ENCODE measurements at regions not wholly inside any gene's neighbourhood (a gene's known extent, or its start where the extent isn't known, plus 50 kb on each side); places are given as distances from the start of the nearest gene placed in this dataset.

- Histone ChIP-seq H3K36me3 (replicated peaks in 1 of 2; ENCODE audit: control insufficient read depth in 1 of 2, insufficient read depth in 2 of 2, low read length in 2 of 2) (no peaks in the 10 kb centered on the region), H3K9ac (ENCODE audit: insufficient read depth, low read depth, low read length) (no peak overlapping the region), H3K27me3 (ENCODE audit: control insufficient read depth in 1 of 2, insufficient read depth in 2 of 2, low read length in 2 of 2) (0 out of 5 replicates have a peak, but pooled peaks cover 0 to 11% of the 10 kb centered on the region in 2 experiments), H2AFZ (ENCODE audit: low read length) (no peak overlapping the region), H3K4me2 (ENCODE audit: low read depth, low read length) (no peak overlapping the region), H3K27ac (ENCODE audit: extremely low read length, insufficient read depth, low read length) (no peak overlapping the region), H3K4me1 (ENCODE audit: insufficient read depth, low read length) (peaks cover under 1% of the 10 kb centered on the region; the same call in 1 of the 2 replicates), H4K20me1 (ENCODE audit: insufficient read depth, low read length) (no peaks in the 10 kb centered on the region), H3K79me2 (ENCODE audit: insufficient read depth, low read length) (no peaks in the 10 kb centered on the region), H3K9me3 (ENCODE audit: low read length) (no peaks in the 10 kb centered on the region), H3K4me3 (replicated peaks in 1 of 3; ENCODE audit: insufficient read depth in 1 of 3, low read depth in 2 of 3, low read length in 3 of 3) (no peak overlapping the region)
- FAIRE-seq (no peak), DNase-seq (ENCODE audit: low spot score) (no peak), ATAC-seq (no peak)
- ChIA-PET CTCF (ENCODE audit: low intra/inter-chr PET ratio, low total read pairs) (no interaction called here), POLR2A (no interaction called here)
- in situ Hi-C loops (cut with HindIII; ENCODE audit: extremely low pct_ligation_motif_present, low pct_unique_long_range_greater_than_20kb), result no loop called here
- WGBS (ENCODE audit: low lambda C conversion rate), result 7% methylated on average over 6 of the region's 6 CpGs
- no TSS peak for BruUV-seq (replicated peaks)
- TF ChIP-seq ZBTB43 (CRISPR knock-in tag; conservative IDR thresholded peaks at IDR 0.05) (no peak), CREB1 (IDR thresholded peaks at IDR 0.05) (peak; percentile 24; the same call in 1 of the 2 replicates), CREB1 (CRISPR knock-in tag; IDR thresholded peaks at IDR 0.05) (no peak), ZNF512 (CRISPR knock-in tag; IDR thresholded peaks at IDR 0.05) (no peak)
- intact Hi-C loops (cut with micrococcal nuclease; ENCODE audit: unreplicated experiment), result no loop called here
Observed at GRCh38 chr2:217535957-217536708, 466.7 kb downstream of the TNS1 start.
